ENCODE measurements at regions not wholly inside any gene's neighbourhood (a gene's known extent, or its start where the extent isn't known, plus 50 kb on each side); places are given as distances from the start of the nearest gene placed in this dataset.

DNA sequence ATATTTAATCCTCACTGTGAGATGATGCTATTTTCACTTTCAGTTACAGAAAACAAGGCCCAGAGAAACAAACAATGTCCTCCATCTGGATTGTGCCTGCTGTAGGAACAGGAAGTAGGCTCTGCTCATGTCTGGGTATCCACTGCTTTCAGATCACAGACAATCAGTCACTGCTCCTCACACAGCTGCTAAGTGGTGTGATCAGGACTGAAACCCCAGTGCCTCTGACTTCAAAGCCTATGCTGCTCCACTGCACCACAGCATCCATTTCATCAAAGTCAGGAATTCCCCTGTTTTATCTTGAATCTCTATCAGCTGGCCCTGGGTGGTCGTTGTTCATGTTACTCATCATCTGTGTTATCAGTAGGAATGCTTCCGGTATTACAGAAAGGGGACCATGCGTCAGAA is 303.8 kb upstream of the TRIB2 start:
- no peak overlapping the region for H3K27ac ChIP-seq
- intact Hi-C loops (cut with DNase I): no loop called here
- H3K36me3 ChIP-seq: no peaks in the 10 kb centered on the region
- H3K4me1 ChIP-seq (replicated peaks): no peaks in the 10 kb centered on the region
- no peaks in the 10 kb centered on the region for H3K9me3 ChIP-seq
- H3K27me3 ChIP-seq (replicated peaks; ENCODE audit: insufficient read depth): no peaks in the 10 kb centered on the region
- TF ChIP-seq POLR2AphosphoS5 (IDR thresholded peaks at IDR 0.05) (no peak), POLR2A (IDR thresholded peaks at IDR 0.05) (no peak)
- TF ChIP-seq, protein P1, sequence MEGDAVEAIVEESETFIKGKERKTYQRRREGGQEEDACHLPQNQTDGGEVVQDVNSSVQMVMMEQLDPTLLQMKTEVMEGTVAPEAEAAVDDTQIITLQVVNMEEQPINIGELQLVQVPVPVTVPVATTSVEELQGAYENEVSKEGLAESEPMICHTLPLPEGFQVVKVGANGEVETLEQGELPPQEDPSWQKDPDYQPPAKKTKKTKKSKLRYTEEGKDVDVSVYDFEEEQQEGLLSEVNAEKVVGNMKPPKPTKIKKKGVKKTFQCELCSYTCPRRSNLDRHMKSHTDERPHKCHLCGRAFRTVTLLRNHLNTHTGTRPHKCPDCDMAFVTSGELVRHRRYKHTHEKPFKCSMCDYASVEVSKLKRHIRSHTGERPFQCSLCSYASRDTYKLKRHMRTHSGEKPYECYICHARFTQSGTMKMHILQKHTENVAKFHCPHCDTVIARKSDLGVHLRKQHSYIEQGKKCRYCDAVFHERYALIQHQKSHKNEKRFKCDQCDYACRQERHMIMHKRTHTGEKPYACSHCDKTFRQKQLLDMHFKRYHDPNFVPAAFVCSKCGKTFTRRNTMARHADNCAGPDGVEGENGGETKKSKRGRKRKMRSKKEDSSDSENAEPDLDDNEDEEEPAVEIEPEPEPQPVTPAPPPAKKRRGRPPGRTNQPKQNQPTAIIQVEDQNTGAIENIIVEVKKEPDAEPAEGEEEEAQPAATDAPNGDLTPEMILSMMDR (IDR thresholded peaks at IDR 0.05): no peak
- no peak overlapping the region for H3K4me3 ChIP-seq
- WGBS: 58% methylated on average over 3 of the region's 3 CpGs
- no peak for DNase-seq (ENCODE audit: low spot score)

DNA sequence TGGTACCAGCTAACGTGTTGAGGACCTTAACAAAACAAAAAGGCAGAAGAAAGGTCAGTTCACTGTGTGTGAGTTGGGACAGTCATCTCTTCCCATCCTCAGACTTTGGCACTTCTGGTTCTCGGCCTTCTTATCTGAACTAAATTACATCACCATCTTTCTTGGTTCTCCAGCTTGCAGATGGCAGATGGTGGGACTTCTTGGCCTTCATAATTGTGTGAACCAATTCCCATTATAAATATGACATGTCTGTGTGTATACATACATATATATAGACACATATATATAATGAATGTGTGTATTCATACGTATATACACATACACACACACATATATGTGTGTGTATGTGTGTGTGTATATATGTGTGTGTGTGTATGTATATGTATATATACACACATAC is 301.2 kb upstream of the TRIB2 start:
- H3K4me3 ChIP-seq: no peak overlapping the region
- H3K27ac ChIP-seq: no peak overlapping the region
- H3K4me1 ChIP-seq (replicated peaks): no peaks in the 10 kb centered on the region
- 94% methylated on average over 3 of the region's 3 CpGs for WGBS
- TF ChIP-seq, protein P1 (IDR thresholded peaks at IDR 0.05): no peak
- no peak for TF ChIP-seq POLR2A (IDR thresholded peaks at IDR 0.05)
- no peak for TF ChIP-seq POLR2AphosphoS5 (IDR thresholded peaks at IDR 0.05)
- H3K9me3 ChIP-seq: no peaks in the 10 kb centered on the region
- DNase-seq (ENCODE audit: low spot score): no peak
- H3K27me3 ChIP-seq (replicated peaks; ENCODE audit: insufficient read depth): no peaks in the 10 kb centered on the region
- intact Hi-C loops (cut with DNase I): no loop called here
- no peaks in the 10 kb centered on the region for H3K36me3 ChIP-seq

DNA sequence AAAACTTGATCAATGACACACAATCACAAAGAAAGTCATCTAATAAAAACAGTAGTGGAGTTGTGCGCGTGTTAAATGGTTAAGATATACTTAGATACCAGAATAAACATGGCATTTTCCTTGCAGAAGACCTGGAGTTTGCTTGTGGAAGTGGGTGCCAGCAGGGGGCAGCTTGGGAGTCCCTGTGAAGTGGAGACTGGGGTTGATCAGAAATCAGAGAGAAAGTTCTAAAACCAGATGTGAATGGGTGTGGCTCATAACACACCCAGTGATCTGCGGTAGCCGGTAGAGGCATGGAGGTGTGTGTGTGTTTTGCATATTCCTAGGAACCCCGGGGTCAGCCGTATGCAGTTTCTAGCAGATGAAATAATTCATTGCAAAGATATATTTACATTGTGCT is 300.1 kb upstream of the TRIB2 start:
- TF ChIP-seq, protein P1 (IDR thresholded peaks at IDR 0.05): peak in 2 of 4 experiments; percentile 28 to 29
- no peak for TF ChIP-seq POLR2A (IDR thresholded peaks at IDR 0.05)
- H3K27ac ChIP-seq: no peak overlapping the region
- no peaks in the 10 kb centered on the region for H3K9me3 ChIP-seq
- H3K36me3 ChIP-seq: no peaks in the 10 kb centered on the region
- H3K27me3 ChIP-seq (replicated peaks; ENCODE audit: insufficient read depth): no peaks in the 10 kb centered on the region
- intact Hi-C loops (cut with DNase I): no loop called here
- H3K4me1 ChIP-seq (replicated peaks): no peaks in the 10 kb centered on the region
- DNase-seq (ENCODE audit: low spot score): peak; percentile 9
- WGBS: 56% methylated on average over 6 of the region's 6 CpGs
- H3K4me3 ChIP-seq: no peak overlapping the region

DNA sequence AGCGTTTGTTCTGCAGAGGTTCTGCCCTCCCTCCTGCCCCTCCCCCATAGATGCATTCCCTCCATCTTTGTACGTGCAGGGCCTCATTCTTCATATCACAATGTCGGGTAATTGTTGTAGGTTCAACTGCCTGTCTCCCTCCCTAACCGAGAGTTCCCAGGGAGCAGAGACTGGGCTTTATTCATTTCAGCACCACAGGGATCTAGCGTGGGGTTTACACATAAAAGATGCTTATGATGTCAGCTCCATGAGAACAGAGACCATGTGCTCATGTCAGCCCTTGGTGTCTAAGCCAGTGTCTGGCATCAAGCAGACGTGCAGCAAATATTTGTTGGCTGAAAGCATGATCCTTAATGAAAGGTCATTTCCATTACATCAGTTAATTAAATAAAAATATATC is 298.9 kb upstream of the TRIB2 start:
- DNase-seq (ENCODE audit: low spot score): no peak
- H3K27ac ChIP-seq: no peak overlapping the region
- no peaks in the 10 kb centered on the region for H3K4me1 ChIP-seq (replicated peaks)
- WGBS: 84% methylated on average over 6 of the region's 6 CpGs
- TF ChIP-seq, protein P1 (IDR thresholded peaks at IDR 0.05): no peak
- TF ChIP-seq POLR2AphosphoS5 (IDR thresholded peaks at IDR 0.05) (no peak), POLR2A (IDR thresholded peaks at IDR 0.05) (no peak)
- H3K27me3 ChIP-seq (replicated peaks; ENCODE audit: insufficient read depth): no peaks in the 10 kb centered on the region
- H3K36me3 ChIP-seq: no peaks in the 10 kb centered on the region
- intact Hi-C loops (cut with DNase I): no loop called here
- H3K4me3 ChIP-seq: no peak overlapping the region
- no peaks in the 10 kb centered on the region for H3K9me3 ChIP-seq

DNA sequence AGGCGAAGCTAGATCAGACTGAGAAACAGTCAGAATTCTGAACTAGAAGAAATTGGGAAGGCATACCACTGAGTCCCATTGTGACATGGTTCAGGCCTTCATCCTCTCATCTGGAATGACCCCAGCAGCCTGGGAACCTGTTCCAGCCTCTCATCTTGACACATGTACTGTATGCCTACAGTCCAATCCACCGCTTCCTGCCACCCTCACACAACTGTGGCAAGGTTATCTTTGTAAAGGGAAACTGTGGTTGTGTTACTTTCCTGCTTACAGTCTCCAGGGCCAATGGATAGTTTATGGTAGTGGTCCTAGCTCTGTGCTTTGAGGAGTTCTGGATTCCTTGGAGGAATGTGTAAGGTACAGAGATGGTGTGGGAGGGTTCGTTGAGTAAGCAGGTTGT is 296.9 kb upstream of the TRIB2 start:
- intact Hi-C loops (cut with DNase I): no loop called here
- no peaks in the 10 kb centered on the region for H3K9me3 ChIP-seq
- no peaks in the 10 kb centered on the region for H3K4me1 ChIP-seq (replicated peaks)
- H3K27ac ChIP-seq: no peak overlapping the region
- H3K4me3 ChIP-seq: no peak overlapping the region
- TF ChIP-seq, protein P1 (IDR thresholded peaks at IDR 0.05): no peak
- TF ChIP-seq POLR2AphosphoS5 (IDR thresholded peaks at IDR 0.05): no peak
- no peak for TF ChIP-seq POLR2A (IDR thresholded peaks at IDR 0.05)
- no peaks in the 10 kb centered on the region for H3K27me3 ChIP-seq (replicated peaks; ENCODE audit: insufficient read depth)
- no peaks in the 10 kb centered on the region for H3K36me3 ChIP-seq
- 98% methylated on average over 3 of the region's 3 CpGs for WGBS
- DNase-seq (ENCODE audit: low spot score): no peak
